H1 (cell line): ENCODE measurements at regions not wholly inside any gene's neighbourhood (a gene's known extent, or its start where the extent isn't known, plus 50 kb on each side); places are given as distances from the start of the nearest gene placed in this dataset.

ENCODE experiments used
- CTCF ChIA-PET: fragments of 300-600 bp; sonication (Branson Sonifier 250); formaldehyde crosslinking; loops from one replicate; lab custom pipeline; 2021; ENCODE audit not compliant: partially characterized antibody; lab: Charles Lee
- POLR2A ChIA-PET: fragments of 300-600 bp; sonication (Branson Sonifier 250); formaldehyde crosslinking; loops from one replicate; lab custom pipeline; 2021; ENCODE audit warnings: inconsistent platforms; ENCODE audit not compliant: partially characterized antibody; lab: Charles Lee
- DNase-seq, 2 experiments: peaks; one replicate each; pipeline versions ENCODE4 v3.0.0 to v3.0.0-alpha.2; 2010 to 2022; ENCODE audit warnings: low spot score in 2 of 2, low read depth in 1 of 2, mixed read lengths in 1 of 2
- FAIRE-seq: peaks from 2 replicates; lab custom pipeline; 2011; peaks lifted over from hg19 to GRCh38; lab: Jason Lieb, UNC
- H2AFZ ChIP-seq: 2 replicates; pipeline ENCODE4 v1.8.1; 2012; ENCODE audit warnings: low read length, inconsistent platforms
- H2AK5ac ChIP-seq: 2 replicates; pipeline ENCODE4 v1.6.1; 2013; ENCODE audit warnings: low read depth, low read length
- H2BK120ac ChIP-seq: replicated peaks from 2 replicates; pipeline ENCODE3; 2013; ENCODE audit warnings: low read depth, low read length, inconsistent platforms
- H2BK12ac ChIP-seq: 2 replicates; pipeline ENCODE4 v1.6.1; 2013; ENCODE audit warnings: low read depth, low read length
- H2BK15ac ChIP-seq: 2 replicates; pipeline ENCODE4 v1.6.1; 2013; ENCODE audit warnings: low read length
- H2BK20ac ChIP-seq: 2 replicates; pipeline ENCODE4 v1.6.1; 2013; ENCODE audit warnings: low read length
- H2BK5ac ChIP-seq: 2 replicates; pipeline ENCODE4 v1.6.1; 2013; ENCODE audit warnings: low read depth, low read length
- H3K14ac ChIP-seq: 2 replicates; pipeline ENCODE4 v1.6.1; 2013; ENCODE audit warnings: inconsistent platforms; ENCODE audit not compliant: insufficient read length
- H3K18ac ChIP-seq: 2 replicates; pipeline ENCODE4 v1.6.1; 2013; ENCODE audit warnings: low read length; ENCODE audit errors: extremely low read depth
- H3K23ac ChIP-seq: 2 replicates; pipeline ENCODE4 v1.6.1; 2013; ENCODE audit warnings: inconsistent platforms; ENCODE audit not compliant: insufficient read length
- H3K23me2 ChIP-seq: 2 replicates; pipeline ENCODE4 v1.6.1; 2013; ENCODE audit warnings: low read depth, low read length
- H3K27ac ChIP-seq: 2 replicates; pipeline ENCODE4 v1.6.1; 2011; ENCODE audit warnings: low read depth, low read length, inconsistent platforms
- H3K27me3 ChIP-seq, 4 experiments: replicated peaks in 1 of 4; 1 replicate in 1 of 4; 2 replicates in 3 of 4; pipeline versions ENCODE4 v1.6.1 to v1.8.1; 2011 to 2013; ENCODE audit warnings: low read length in 3 of 4, mild to moderate bottlenecking in 3 of 4, inconsistent platforms in 2 of 4, mixed read lengths in 2 of 4, moderate library complexity in 1 of 4; ENCODE audit not compliant: control insufficient read depth in 3 of 4, insufficient read depth in 3 of 4; ENCODE audit errors: extremely low read depth in 1 of 4
- H3K36me3 ChIP-seq, 4 experiments: 2 replicates each; pipeline versions ENCODE4 v1.6.1 to v1.8.1; 2011 to 2013; ENCODE audit warnings: mild to moderate bottlenecking in 4 of 4, low read length in 3 of 4, moderate library complexity in 2 of 4, control low read depth in 1 of 4, inconsistent platforms in 1 of 4; ENCODE audit not compliant: insufficient read depth in 4 of 4, control insufficient read depth in 2 of 4
- H3K4ac ChIP-seq: replicated peaks from 2 replicates; pipeline ENCODE3; 2013; ENCODE audit warnings: low read length, low read depth, mixed read lengths, inconsistent platforms; ENCODE audit not compliant: insufficient read length
- H3K4me1 ChIP-seq, 4 experiments: replicated peaks in 1 of 4; 1 replicate in 1 of 4; 2 replicates in 3 of 4; pipeline versions ENCODE4 v1.6.1 to v1.8.1; 2011 to 2013; ENCODE audit warnings: low read length in 3 of 4, inconsistent platforms in 2 of 4, mixed read lengths in 1 of 4; ENCODE audit not compliant: insufficient read depth in 4 of 4, control insufficient read depth in 3 of 4
- H3K4me2 ChIP-seq, 2 experiments: 2 replicates each; pipeline versions ENCODE4 v1.6.1 to v1.8.1; 2011 to 2013; ENCODE audit warnings: low read depth in 2 of 2, low read length in 2 of 2, control low read depth in 1 of 2, inconsistent platforms in 1 of 2, mild to moderate bottlenecking in 1 of 2; ENCODE audit not compliant: insufficient read depth in 1 of 2
- H3K4me3 ChIP-seq, 4 experiments: fragments of 200-600, 300-600 bp in 1 of 4; sonication (generic), shearing (Covaris generic), sonication (Bioruptor Twin) in 1 of 4; 2 replicates each; pipeline versions ENCODE4 v1.5.1 to v1.8.1; 2011 to 2016; ENCODE audit warnings: low read length in 4 of 4, low read depth in 3 of 4, control low read depth in 2 of 4, inconsistent platforms in 2 of 4, mild to moderate bottlenecking in 2 of 4, mixed read lengths in 1 of 4, moderate library complexity in 1 of 4; ENCODE audit not compliant: insufficient read depth in 2 of 4; ENCODE audit errors: extremely low read depth in 1 of 4
- H3K56ac ChIP-seq: replicated peaks from 2 replicates; pipeline ENCODE3; 2013; ENCODE audit warnings: low read depth, mild to moderate bottlenecking, mixed read lengths, low read length, inconsistent platforms; ENCODE audit not compliant: insufficient read length
- H3K79me1 ChIP-seq: 2 replicates; pipeline ENCODE4 v1.6.1; 2013; ENCODE audit warnings: low read depth, low read length, control low read depth
- H3K79me2 ChIP-seq, 2 experiments: 2 replicates each; pipeline versions ENCODE4 v1.6.1 to v1.8.1; 2012 to 2013; ENCODE audit warnings: low read length in 2 of 2, mild to moderate bottlenecking in 2 of 2, inconsistent platforms in 1 of 2; ENCODE audit not compliant: insufficient read depth in 2 of 2, control insufficient read depth in 1 of 2
- H3K9ac ChIP-seq, 4 experiments: replicated peaks in 1 of 4; 1 replicate in 1 of 4; 2 replicates in 3 of 4; pipeline versions ENCODE4 v1.6.1 to v1.8.1; 2011 to 2013; ENCODE audit warnings: low read depth in 3 of 4, low read length in 3 of 4, control low read depth in 2 of 4, mild to moderate bottlenecking in 2 of 4, moderate library complexity in 2 of 4, inconsistent platforms in 1 of 4; ENCODE audit errors: extremely low read depth in 1 of 4
- H3K9me3 ChIP-seq, 2 experiments: 2 replicates each; pipeline versions ENCODE4 v1.6.1 to v1.8.1; 2012 to 2013; ENCODE audit warnings: mild to moderate bottlenecking in 2 of 2, moderate library complexity in 2 of 2, control low read depth in 1 of 2, inconsistent platforms in 1 of 2, low read depth in 1 of 2, low read length in 1 of 2, mixed read lengths in 1 of 2; ENCODE audit not compliant: insufficient read depth in 2 of 2
- H4K20me1 ChIP-seq, 2 experiments: replicated peaks in 1 of 2; 2 replicates each; pipeline versions ENCODE3 to v1.8.1; 2011 to 2013; ENCODE audit warnings: inconsistent platforms in 2 of 2, low read length in 2 of 2, mild to moderate bottlenecking in 1 of 2; ENCODE audit not compliant: insufficient read depth in 2 of 2, control insufficient read depth in 1 of 2
- H4K5ac ChIP-seq: 2 replicates; pipeline ENCODE4 v1.6.1; 2013; ENCODE audit warnings: low read length, low read depth, mixed read lengths, inconsistent platforms; ENCODE audit not compliant: insufficient read length
- H4K8ac ChIP-seq: 2 replicates; pipeline ENCODE4 v1.8.0; 2013; ENCODE audit warnings: mild to moderate bottlenecking, moderate library complexity, low read length, inconsistent platforms; ENCODE audit not compliant: insufficient read depth; ENCODE audit errors: extremely low read depth
- H4K91ac ChIP-seq: replicated peaks from 2 replicates; pipeline ENCODE3; 2013; ENCODE audit warnings: low read length, mixed read lengths, inconsistent platforms; ENCODE audit not compliant: insufficient read length
- BRCA1 ChIP-seq: IDR thresholded peaks from 2 replicates; pipeline ENCODE4 v1.6.1; 2012; ENCODE audit warnings: low read depth, low read length, improper control_type of control experiment
- CTCF ChIP-seq, 3 experiments: IDR thresholded peaks; 1 replicate in 2 of 3; 2 replicates in 1 of 3; pipeline versions ENCODE4 v1.5.1 to v1.6.1; 2011; ENCODE audit warnings: low read length in 3 of 3, mild to moderate bottlenecking in 3 of 3, inconsistent platforms in 2 of 3, low read depth in 1 of 3, moderate library complexity in 1 of 3; ENCODE audit not compliant: insufficient read depth in 1 of 3; ENCODE audit errors: control extremely low read depth in 1 of 3
- RAD21 ChIP-seq, 2 experiments: IDR thresholded peaks in 1 of 2; conservative IDR thresholded peaks in 1 of 2; 2 replicates each; pipeline ENCODE4 v1.6.1; 2011; ENCODE audit warnings: low read depth in 2 of 2, low read length in 2 of 2, improper control_type of control experiment in 1 of 2, inconsistent platforms in 1 of 2, mild to moderate bottlenecking in 1 of 2, moderate library complexity in 1 of 2
- WGBS, 2 experiments: shearing (Covaris generic) in 1 of 2; methylation state at CpG; one replicate each; pipeline versions ENCODE4 v1.1.6 to v1.1.7; 2013 to 2015; ENCODE audit warnings: low lambda C conversion rate in 2 of 2, mixed read lengths in 2 of 2, inconsistent platforms in 1 of 2, low coverage in 1 of 2, missing lambda C conversion rate in 1 of 2; ENCODE audit not compliant: insufficient replicate concordance in 2 of 2, insufficient coverage in 1 of 2, insufficient read length in 1 of 2; ENCODE audit errors: extremely low coverage in 1 of 2, missing lambda C conversion rate in 1 of 2; 5-methylcytosine and 5-hydroxymethylcytosine counted together

GRCh38 chr2:78476619-78477229, 548.8 kb upstream of the REG3G start:
- Histone ChIP-seq H4K5ac (no peak overlapping the region), H2AK5ac (no peak overlapping the region), H3K4ac (no peak overlapping the region), H3K4me2 (no peak overlapping the region), H2BK120ac (no peak overlapping the region), H2BK12ac (no peak overlapping the region), H2BK15ac (no peak overlapping the region), H3K14ac (no peak overlapping the region), H3K27ac (no peak overlapping the region), H3K18ac (no peak overlapping the region), H3K27me3 (no peaks in the 10 kb centered on the region), H3K4me3 (no peak overlapping the region), H3K56ac (no peak overlapping the region), H3K9ac (no peak overlapping the region), H3K36me3 (no peaks in the 10 kb centered on the region), H2BK20ac (no peak overlapping the region), H4K20me1 (no peaks in the 10 kb centered on the region), H3K4me1 (no peaks in the 10 kb centered on the region), H3K23me2 (no peaks in the 10 kb centered on the region), H2BK5ac (no peak overlapping the region), H4K91ac (no peak overlapping the region), H3K79me2 (no peaks in the 10 kb centered on the region), H3K9me3 (no peaks in the 10 kb centered on the region), H3K79me1 (no peaks in the 10 kb centered on the region), H4K8ac (no peak overlapping the region), H3K23ac (no peak overlapping the region), H2AFZ (no peak overlapping the region)
- TF ChIP-seq RAD21 (IDR thresholded peaks at IDR 0.05 in 1 of 2, conservative IDR thresholded peaks at IDR 0.05 in 1 of 2; ENCODE audit: low read depth in 2 of 2, low read length in 2 of 2) (peak; percentile 38 to 50), BRCA1 (no peak), CTCF (IDR thresholded peaks at IDR 0.05; ENCODE audit: control extremely low read depth in 1 of 3, insufficient read depth in 1 of 3, low read depth in 1 of 3, low read length in 3 of 3) (peak in 1 of 3 experiments; percentile 10; a peak in 1 of 4 replicates)
- WGBS, 2 experiments, result 91% methylated on average over 8 of the region's 8 CpGs; no CpG with 5 or more reads in 1 of the 2 experiments
- ChIA-PET POLR2A (no interaction called here), CTCF (no interaction called here)
- no peak for DNase-seq
- no peak for FAIRE-seq
